Liver (tissue), 3 donors: ENCODE measurements at regions not wholly inside any gene's neighbourhood (a gene's known extent, or its start where the extent isn't known, plus 50 kb on each side); places are given as distances from the start of the nearest gene placed in this dataset.

Experiments used
- GABPA ChIP-seq, 2 donors: IDR thresholded peaks in 1 of 2; conservative IDR thresholded peaks in 1 of 2; 2 replicates each; pipeline ENCODE4 v1.6.1; 2016; ENCODE audit warnings: antibody characterized with exemption in 2 of 2, mild to moderate bottlenecking in 1 of 2, moderate library complexity in 1 of 2
- JUND ChIP-seq, 2 donors: IDR thresholded peaks; 2 replicates each; pipeline ENCODE4 v1.6.1; 2016; ENCODE audit warnings: antibody characterized with exemption in 2 of 2
- RAD21 ChIP-seq, 2 donors: IDR thresholded peaks; 2 replicates each; pipeline ENCODE4 v1.6.1; 2016; ENCODE audit warnings: antibody characterized with exemption in 2 of 2, mild to moderate bottlenecking in 2 of 2
- SP1 ChIP-seq: IDR thresholded peaks from 2 replicates; pipeline ENCODE4 v1.6.1; 2018; ENCODE audit warnings: antibody characterized with exemption, mild to moderate bottlenecking
- YY1 ChIP-seq: IDR thresholded peaks from 2 replicates; pipeline ENCODE4 v1.6.1; 2016; ENCODE audit warnings: antibody characterized with exemption, mild to moderate bottlenecking
- TF ChIP-seq, protein P1 (sequence below): fragments of 150-350 bp; IDR thresholded peaks from 2 replicates; pipeline ENCODE4 v1.5.1; 2017; ENCODE audit warnings: improper control_type of control experiment, low read depth, low read length; ENCODE audit not compliant: missing input control
- TF ChIP-seq, protein P2 (sequence below): IDR thresholded peaks from 2 replicates; pipeline ENCODE4 v1.6.1; 2016; ENCODE audit warnings: antibody characterized with exemption
- TF ChIP-seq, protein P3 (sequence below): IDR thresholded peaks from 2 replicates; pipeline ENCODE4 v1.6.1; 2016; ENCODE audit warnings: antibody characterized with exemption
- TF ChIP-seq, protein P4 (sequence below): IDR thresholded peaks from 2 replicates; pipeline ENCODE4 v1.6.1; 2016; ENCODE audit warnings: antibody characterized with exemption, mild to moderate bottlenecking
- donor health status: healthy.
- donor health status: healthy.

DNA sequence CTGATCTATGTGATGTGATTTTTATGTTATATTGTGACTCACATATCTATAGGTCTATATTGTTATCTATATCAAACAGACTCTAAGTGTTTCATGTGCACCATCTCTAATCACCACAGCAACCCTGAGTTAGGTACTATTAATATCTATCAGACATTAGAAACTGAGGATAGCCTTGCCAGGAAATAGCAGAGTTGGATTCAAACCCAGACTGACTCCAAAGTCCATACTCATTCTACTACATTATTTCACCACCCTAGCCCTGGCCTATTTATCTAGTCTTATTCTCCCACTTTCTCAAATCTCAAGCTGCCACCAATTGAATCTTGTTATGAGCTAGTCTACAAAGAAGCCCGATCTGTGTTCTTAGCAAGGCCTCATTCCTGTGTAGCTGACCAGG, 65.4 kb upstream of the GNAO1 start:
- TF ChIP-seq, protein P1, sequence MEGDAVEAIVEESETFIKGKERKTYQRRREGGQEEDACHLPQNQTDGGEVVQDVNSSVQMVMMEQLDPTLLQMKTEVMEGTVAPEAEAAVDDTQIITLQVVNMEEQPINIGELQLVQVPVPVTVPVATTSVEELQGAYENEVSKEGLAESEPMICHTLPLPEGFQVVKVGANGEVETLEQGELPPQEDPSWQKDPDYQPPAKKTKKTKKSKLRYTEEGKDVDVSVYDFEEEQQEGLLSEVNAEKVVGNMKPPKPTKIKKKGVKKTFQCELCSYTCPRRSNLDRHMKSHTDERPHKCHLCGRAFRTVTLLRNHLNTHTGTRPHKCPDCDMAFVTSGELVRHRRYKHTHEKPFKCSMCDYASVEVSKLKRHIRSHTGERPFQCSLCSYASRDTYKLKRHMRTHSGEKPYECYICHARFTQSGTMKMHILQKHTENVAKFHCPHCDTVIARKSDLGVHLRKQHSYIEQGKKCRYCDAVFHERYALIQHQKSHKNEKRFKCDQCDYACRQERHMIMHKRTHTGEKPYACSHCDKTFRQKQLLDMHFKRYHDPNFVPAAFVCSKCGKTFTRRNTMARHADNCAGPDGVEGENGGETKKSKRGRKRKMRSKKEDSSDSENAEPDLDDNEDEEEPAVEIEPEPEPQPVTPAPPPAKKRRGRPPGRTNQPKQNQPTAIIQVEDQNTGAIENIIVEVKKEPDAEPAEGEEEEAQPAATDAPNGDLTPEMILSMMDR: no peak
- TF ChIP-seq SP1 (no peak), RAD21 (IDR thresholded peaks at IDR 0.05) (peak in 1 of 2 donors; percentile 19), GABPA (IDR thresholded peaks at IDR 0.05 in 1 of 2, conservative IDR thresholded peaks at IDR 0.05 in 1 of 2) (no peak), YY1 (no peak), JUND (IDR thresholded peaks at IDR 0.05) (no peak)
- TF ChIP-seq, protein P2, sequence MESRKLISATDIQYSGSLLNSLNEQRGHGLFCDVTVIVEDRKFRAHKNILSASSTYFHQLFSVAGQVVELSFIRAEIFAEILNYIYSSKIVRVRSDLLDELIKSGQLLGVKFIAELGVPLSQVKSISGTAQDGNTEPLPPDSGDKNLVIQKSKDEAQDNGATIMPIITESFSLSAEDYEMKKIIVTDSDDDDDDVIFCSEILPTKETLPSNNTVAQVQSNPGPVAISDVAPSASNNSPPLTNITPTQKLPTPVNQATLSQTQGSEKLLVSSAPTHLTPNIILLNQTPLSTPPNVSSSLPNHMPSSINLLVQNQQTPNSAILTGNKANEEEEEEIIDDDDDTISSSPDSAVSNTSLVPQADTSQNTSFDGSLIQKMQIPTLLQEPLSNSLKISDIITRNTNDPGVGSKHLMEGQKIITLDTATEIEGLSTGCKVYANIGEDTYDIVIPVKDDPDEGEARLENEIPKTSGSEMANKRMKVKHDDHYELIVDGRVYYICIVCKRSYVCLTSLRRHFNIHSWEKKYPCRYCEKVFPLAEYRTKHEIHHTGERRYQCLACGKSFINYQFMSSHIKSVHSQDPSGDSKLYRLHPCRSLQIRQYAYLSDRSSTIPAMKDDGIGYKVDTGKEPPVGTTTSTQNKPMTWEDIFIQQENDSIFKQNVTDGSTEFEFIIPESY: no peak
- TF ChIP-seq, protein P3, sequence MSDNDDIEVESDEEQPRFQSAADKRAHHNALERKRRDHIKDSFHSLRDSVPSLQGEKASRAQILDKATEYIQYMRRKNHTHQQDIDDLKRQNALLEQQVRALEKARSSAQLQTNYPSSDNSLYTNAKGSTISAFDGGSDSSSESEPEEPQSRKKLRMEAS: no peak
- TF ChIP-seq, protein P4, sequence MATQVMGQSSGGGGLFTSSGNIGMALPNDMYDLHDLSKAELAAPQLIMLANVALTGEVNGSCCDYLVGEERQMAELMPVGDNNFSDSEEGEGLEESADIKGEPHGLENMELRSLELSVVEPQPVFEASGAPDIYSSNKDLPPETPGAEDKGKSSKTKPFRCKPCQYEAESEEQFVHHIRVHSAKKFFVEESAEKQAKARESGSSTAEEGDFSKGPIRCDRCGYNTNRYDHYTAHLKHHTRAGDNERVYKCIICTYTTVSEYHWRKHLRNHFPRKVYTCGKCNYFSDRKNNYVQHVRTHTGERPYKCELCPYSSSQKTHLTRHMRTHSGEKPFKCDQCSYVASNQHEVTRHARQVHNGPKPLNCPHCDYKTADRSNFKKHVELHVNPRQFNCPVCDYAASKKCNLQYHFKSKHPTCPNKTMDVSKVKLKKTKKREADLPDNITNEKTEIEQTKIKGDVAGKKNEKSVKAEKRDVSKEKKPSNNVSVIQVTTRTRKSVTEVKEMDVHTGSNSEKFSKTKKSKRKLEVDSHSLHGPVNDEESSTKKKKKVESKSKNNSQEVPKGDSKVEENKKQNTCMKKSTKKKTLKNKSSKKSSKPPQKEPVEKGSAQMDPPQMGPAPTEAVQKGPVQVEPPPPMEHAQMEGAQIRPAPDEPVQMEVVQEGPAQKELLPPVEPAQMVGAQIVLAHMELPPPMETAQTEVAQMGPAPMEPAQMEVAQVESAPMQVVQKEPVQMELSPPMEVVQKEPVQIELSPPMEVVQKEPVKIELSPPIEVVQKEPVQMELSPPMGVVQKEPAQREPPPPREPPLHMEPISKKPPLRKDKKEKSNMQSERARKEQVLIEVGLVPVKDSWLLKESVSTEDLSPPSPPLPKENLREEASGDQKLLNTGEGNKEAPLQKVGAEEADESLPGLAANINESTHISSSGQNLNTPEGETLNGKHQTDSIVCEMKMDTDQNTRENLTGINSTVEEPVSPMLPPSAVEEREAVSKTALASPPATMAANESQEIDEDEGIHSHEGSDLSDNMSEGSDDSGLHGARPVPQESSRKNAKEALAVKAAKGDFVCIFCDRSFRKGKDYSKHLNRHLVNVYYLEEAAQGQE: no peak
